GM19467 (cell line): ENCODE measurements at regions not wholly inside any gene's neighbourhood (a gene's known extent, or its start where the extent isn't known, plus 50 kb on each side); places are given as distances from the start of the nearest gene placed in this dataset.

Experiments
- ATAC-seq: cut with Tn5 transposase; IDR thresholded peaks from one replicate; pipeline ENCODE4 v1.9.1; 2021; ENCODE audit warnings: mild to moderate bottlenecking, moderate library complexity; ENCODE audit not compliant: unreplicated experiment

- no peak for ATAC-seq
Observed at GRCh38 chr11:95717314-95717713, 72.3 kb downstream of the FAM76B start.

- ATAC-seq, result no peak
Observed at GRCh38 chr11:95716266-95716665, 73.3 kb downstream of the FAM76B start.

DNA sequence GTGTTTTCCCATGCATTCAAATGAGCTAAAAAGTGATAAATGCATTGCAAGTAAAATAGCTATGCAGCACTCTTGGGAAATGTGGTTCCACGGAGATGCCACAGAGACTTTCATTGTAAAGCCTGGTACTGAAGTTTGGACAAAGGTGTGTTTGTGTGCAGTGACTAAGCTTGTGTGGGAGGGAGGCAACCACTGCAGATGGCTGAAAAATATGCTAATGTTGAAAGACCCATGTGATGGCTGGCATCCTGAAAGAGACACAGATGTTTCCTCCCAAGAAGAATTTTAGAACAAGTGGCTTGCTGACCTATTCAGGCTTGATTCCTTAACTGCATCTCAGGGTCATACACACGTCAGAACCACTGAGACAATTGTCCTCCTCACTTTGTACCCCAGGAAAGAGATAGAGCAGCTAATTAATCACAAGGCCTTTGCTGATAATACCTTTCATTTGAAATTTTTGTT, 73.8 kb downstream of the FAM76B start:
- ATAC-seq, result peak; percentile 72

DNA sequence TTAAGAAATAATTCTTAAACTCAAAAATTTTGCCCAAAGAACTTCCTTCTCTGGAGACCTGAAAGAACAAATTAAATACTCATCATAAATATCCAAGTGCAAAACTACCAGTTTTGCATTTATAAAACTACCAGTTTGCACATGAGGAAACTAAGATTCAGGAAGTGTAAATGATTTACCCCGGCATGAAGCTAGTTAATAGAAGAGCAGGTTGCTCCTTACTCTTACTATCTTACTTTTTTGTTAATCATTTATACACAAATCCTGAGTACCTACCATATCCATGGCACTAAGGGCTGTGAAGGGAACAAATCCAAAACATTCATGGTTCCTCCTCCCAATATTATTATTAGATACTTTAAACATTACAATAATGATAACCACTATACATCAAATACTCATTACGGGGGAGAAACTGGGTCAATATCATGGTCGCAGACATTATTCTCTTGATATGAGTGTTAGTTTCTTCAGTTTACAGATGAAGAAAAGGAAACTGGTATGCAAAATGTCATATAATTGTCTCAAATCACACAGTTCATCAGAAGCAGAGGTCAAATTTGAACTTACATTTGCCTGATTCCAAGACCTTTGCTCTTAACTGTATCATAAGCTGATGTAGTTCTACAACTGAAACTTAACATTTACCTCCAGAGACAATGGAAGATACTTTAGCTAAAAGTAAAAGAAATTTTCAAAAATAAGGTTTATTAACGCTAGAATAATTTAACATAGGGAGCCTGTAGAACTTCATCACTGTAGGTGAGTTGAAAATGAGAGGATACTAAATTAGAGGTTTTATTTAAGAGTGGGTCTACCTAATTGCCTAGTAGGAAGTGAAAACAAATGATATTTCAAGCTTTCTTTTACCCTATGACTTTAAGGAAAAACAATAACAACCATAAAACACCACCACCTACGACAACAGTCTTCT, 74.5 kb downstream of the FAM76B start:
- ATAC-seq, result peak; percentile 25

DNA sequence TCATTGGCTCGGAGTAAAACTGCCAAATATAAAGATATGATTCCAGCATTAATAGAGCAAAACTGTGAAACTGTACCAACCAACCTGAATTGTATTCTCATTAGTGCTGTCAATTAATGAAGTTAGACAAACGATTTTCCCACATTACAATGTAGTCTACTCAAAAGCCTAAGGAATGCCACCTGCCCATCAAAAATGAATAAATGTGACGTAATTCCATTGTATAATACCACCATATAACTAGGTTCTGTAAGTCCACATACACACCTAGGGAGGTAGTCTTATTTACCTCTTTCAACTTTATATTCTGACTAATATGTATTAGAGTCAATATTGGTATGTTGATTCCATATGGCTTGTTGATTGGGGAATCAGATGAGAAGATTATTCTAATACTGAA, 76.2 kb downstream of the FAM76B start:
- no peak for ATAC-seq

- peak; percentile 2 for ATAC-seq
Observed at GRCh38 chr11:95711945-95712221, 77.7 kb downstream of the FAM76B start.

- ATAC-seq, result peak; percentile 27
Observed at GRCh38 chr11:95711162-95711944, 78.2 kb downstream of the FAM76B start.

- no peak for ATAC-seq
Observed at GRCh38 chr11:95708681-95709080, 80.9 kb downstream of the FAM76B start.

DNA sequence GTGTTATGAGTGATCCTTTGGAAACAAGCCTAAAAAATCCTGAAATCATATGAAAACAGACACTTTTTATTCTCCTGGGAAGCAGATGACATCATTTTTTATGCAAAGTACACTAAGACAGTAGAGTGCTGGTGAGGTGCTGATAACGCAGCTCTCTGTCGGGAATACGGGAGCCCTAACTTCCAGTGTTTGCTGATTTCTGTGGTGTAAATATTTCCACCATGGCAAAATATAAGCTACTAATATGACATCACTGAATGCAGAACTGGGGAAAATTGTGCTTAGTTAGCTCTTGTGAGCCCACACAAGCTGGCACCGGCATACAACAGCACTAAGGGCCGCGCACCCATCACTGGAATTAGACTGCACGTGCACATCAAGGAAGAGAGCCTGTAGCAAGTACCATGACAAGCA, 82.6 kb downstream of the FAM76B start:
- no peak for ATAC-seq

GRCh38 chr11:95705485-95706124, 84.0 kb downstream of the FAM76B start:
- peak; percentile 68 for ATAC-seq

DNA sequence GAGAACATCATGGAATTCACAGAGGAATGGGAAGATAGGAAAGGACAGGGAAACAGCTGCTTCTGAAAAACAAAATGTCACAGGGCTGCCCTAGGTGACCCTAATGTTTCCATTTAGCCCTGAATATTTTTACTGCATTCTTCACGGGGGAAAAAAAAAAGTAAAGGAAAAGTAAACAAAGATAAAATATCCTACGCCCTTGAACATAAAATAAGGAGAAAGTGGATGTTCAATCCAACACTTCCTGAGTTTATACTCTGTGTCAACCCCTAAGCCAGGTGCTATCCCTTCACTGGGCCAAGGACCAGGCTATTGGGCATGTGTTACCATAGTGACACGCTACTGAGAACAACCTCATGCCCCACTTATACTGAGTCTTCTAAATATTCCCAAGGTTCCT, 84.7 kb downstream of the FAM76B start:
- ATAC-seq, result no peak

DNA sequence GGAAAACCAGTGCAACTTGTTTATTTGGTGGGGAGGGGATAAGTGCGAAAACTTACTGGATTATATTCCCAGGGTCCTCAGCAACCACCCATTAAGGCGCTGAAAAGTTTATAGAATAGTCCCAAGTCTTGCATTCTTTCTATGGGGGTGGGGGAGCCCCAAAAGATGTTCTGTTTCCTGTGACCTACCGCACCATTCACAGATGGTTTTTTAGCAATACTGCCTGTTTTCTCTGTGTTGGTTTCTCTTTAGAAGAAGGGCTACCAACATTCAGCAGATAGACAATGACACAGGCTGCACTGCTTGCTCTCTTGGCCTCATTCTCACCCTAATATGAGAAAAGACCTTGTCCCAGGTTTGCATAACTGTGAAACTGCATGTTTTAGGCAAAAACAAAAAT, 86.5 kb downstream of the FAM76B start:
- ATAC-seq, result no peak

DNA sequence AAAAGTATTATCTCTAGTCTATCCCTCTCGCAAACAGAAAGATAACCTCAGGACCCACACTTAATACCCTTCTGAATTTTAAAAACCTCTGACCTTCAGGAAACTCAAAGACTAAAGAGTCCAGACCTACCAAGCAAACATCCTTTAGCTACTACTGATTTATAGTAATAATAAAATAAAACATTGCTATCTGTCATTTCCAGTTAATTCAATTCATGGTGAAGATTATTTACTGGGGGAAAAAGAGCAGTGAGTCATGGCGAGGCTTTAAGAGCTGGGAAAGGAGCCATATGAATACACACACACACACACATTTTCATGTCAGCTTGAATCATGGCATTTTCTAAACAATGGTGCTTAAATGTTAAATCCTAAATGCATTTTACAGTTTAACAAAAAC, 87.1 kb downstream of the FAM76B start:
- ATAC-seq, result no peak

- ATAC-seq, result peak; percentile 37
Observed at GRCh38 chr11:95700471-95700817, 89.1 kb downstream of the FAM76B start.

DNA sequence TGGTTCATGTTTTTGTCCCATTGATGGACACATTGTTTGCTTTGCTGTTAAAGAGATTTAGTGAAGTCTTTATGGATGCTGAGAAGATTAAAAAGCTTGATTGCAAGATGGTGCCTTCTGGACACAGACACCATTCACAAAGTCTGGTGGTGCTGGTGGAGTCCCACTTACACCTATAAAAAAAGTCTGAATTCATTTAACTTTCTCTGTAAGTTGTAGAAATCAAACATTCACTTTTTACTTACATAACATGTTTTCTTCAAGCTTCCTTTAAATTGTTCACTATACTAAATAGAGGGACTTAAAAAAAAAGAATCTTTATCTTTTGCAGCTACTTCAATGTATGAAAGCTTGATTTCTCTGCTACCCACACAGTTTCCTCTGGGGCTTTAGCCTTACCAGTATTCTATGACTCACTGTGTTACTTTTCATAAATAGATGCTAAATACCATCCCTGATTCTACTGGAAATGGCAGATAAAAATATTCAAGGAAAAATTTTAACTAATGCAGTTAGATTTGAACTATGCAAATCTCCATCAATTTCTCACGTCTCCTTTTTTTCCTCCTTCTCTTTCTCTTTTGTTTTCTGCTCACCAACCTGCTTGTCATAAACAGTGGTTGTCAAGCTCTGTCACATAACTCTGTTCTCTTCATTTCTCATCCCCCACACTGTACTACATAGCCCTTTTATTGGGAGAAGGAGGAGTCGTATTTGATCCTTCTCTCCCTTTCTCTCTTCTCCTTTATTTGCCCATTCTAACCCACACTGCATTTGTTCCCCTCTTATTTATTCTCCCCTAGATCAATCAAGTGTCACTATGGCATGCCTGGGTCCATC, 89.7 kb downstream of the FAM76B start:
- ATAC-seq, result peak; percentile 32

- no peak for ATAC-seq
Observed at GRCh38 chr11:95698676-95699557, 90.7 kb downstream of the FAM76B start.

DNA sequence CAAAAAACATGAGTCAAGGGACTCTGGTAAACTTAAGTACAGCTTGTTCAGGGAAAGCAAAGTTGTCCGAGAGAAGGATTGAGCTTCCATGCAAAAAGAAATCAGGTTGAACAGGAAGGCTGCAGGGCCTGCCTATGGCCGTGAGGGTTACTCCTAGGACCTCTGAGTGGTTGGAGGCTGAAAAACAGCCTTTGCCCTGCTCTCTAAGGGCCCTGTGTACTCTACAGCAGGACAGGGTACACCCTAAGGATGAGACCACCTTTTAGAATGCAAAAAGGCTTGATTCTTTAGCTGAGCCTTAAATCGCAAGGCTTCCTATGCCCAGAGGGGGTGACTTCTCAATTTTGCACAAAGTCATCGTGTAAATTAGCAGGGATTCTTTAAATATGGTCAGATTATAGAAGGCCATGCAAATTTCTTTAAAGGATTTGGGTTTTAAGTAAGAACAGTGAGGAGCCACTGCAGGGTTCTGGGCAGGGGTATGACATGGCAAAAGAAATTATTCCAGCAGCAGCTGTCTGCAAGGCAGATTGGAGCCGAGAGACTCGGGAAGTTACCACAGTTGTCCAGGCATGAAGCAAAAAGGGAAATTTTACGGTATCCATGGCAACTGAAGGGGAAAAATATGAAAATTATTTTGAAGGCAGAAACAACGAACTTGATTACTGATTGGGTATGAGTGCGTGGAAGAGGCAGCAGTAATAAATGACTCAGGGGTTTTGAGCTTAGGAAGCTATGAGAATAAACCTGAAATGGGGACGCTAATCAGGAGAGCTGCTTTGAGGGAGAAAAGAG, 91.8 kb downstream of the FAM76B start:
- ATAC-seq, result no peak

GRCh38 chr11:95695181-95695580, 94.4 kb downstream of the FAM76B start:
- ATAC-seq, result no peak

GRCh38 chr11:95693298-95693697, 96.3 kb downstream of the FAM76B start:
- no peak for ATAC-seq
